ENCODE measurements at regions not wholly inside any gene's neighbourhood (a gene's known extent, or its start where the extent isn't known, plus 50 kb on each side); places are given as distances from the start of the nearest gene placed in this dataset.
"Not testable (repeated sequence)": the region's sequence is repeated elsewhere in the genome, so short reads cannot be mapped to it uniquely, and the experiment has no call there.

DNA sequence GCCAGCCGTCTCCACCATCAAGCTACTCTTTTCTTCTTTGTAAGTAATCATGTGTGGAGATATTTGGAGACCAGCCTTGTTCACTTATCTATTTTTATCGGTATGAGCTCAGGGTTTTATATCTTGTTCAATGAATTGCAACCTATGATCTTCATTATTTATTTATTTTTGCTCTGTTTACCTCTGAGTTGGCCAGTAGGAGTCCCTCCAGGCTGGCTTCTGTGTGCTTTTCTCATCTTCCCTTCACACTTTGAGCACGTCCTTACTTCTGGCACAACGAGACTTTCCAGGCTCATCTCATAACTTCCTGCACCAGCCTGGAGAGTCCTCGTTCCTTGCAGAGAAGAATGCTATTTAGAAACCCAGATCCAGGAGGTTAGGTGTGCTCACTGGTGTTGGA, 375.8 kb upstream of the PODXL start:
- H3K4me3 ChIP-seq: no peak overlapping the region
- H3K27ac ChIP-seq: no peak overlapping the region
- no peak for DNase-seq (ENCODE audit: low spot score)
- no peak for TF ChIP-seq CTCF (IDR thresholded peaks at IDR 0.05)

GRCh38 chr7:131931370-131931769, 374.9 kb upstream of the PODXL start:
- Histone ChIP-seq H3K27ac (no peak overlapping the region), H3K4me3 (no peak overlapping the region)
- no peak for DNase-seq (ENCODE audit: low spot score)
- no peak for TF ChIP-seq CTCF (IDR thresholded peaks at IDR 0.05)

DNA sequence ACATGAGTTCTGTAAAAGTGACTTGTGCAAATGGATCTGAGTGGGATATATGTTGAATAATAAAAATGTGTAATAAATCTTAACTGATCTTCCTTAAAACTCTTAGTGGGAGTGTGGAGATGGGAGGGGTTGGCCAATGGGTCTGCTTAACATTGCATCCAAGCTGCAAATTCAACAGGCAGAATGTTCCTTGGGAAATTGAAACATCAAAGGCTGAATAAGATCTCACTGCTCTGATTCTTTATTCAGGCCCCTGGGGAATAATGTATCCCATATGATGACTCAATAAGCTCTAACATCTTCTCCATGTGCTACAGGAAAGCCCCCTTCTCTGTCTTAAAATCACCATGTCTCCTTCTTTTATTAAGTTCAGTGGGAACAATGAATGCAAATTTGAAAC, 373.2 kb upstream of the PODXL start:
- DNase-seq (ENCODE audit: low spot score): no peak
- no peak overlapping the region for H3K27ac ChIP-seq
- no peak for TF ChIP-seq CTCF (IDR thresholded peaks at IDR 0.05)
- H3K4me3 ChIP-seq: no peak overlapping the region

DNA sequence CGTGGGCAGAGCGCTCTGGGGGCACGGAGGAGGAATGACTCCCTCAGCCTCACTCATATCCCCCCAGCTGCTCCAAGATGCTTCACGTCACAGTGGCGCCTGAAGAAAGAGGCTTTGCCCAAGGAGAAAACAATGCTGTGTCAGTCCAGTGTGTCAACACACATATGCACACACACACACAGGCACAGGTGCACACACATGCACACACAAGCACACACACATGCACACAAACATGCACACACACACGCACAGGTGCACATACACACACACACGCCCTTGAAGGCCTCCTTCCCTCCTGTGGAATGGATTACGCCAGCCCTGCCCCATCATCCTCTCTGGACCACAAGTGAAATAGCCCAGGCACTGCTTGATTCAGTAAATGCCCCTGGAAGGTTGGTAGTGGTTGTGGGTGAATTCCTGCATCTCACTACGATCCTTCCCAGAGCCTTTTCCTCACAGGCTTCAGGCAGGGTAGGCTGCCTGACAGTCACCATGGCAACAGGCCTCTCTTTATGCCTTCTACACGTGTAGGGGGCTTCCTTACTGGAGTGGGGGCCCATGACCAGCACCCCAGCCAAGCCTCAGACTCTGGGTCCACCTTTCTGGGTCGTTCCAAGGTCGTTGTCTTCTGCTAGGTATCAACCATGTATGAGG, 371.5 kb upstream of the PODXL start:
- Histone ChIP-seq H3K4me3 (no peak overlapping the region), H3K27ac (no peak overlapping the region)
- no peak for DNase-seq (ENCODE audit: low spot score)
- TF ChIP-seq CTCF (IDR thresholded peaks at IDR 0.05): no peak

GRCh38 chr7:131925636-131926035, 369.2 kb upstream of the PODXL start:
- no peak for DNase-seq (ENCODE audit: low spot score)
- no peak overlapping the region for H3K4me3 ChIP-seq
- H3K27ac ChIP-seq: no peak overlapping the region
- no peak for TF ChIP-seq CTCF (IDR thresholded peaks at IDR 0.05)

GRCh38 chr7:131924857-131925256, 368.4 kb upstream of the PODXL start:
- Histone ChIP-seq H3K27ac (no peak overlapping the region), H3K4me3 (no peak overlapping the region)
- no peak for DNase-seq (ENCODE audit: low spot score)
- TF ChIP-seq CTCF (IDR thresholded peaks at IDR 0.05): no peak

DNA sequence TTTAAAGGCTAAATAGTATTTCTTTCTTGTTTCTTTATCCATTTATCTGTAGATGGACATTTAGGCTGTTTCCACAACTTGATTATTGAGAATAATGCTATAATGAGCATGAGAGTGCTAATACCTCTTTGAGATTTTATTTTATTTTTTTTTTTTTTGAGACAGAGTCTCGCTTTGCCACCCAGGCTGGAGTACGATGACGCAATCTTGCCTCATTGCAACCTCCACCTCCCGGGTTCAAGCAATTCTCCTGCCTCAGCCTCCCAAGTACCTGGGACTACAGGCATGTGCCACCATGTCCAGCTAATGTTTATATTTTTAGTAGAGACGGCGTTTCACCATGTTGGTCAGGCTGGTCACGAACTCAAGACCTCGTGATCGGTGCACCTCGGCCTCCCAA, 366.5 kb upstream of the PODXL start:
- not testable (repeated sequence) for H3K4me3 ChIP-seq; H3K27ac ChIP-seq; DNase-seq (ENCODE audit: low spot score)

GRCh38 chr7:131921016-131921415, 364.6 kb upstream of the PODXL start:
- Histone ChIP-seq H3K4me3 (no peak overlapping the region), H3K27ac (no peak overlapping the region)
- no peak for TF ChIP-seq CTCF (IDR thresholded peaks at IDR 0.05)
- DNase-seq (ENCODE audit: low spot score): no peak

All from coronary artery (tissue), 2 donors.